ENCODE measurements at regions not wholly inside any gene's neighbourhood (a gene's known extent, or its start where the extent isn't known, plus 50 kb on each side); places are given as distances from the start of the nearest gene placed in this dataset.

DNA sequence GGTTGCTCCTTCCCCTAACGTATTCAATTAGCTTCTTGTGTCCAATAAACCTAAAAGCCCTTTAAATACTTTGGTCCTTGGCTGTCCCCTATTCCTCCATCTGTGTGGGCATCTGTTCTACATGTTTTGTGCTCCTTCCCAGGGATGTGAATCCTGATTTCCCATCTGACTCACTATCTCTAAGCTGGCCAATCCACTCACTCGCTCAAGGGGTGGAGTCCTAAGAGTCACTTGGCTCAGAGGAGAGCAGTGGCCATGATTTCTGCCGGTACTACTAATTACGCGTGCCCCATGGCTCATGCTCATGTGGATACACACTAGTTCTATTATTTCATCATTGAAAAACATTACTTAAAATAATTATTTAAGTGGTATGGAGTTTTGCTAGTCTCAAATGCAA is 89.6 kb downstream of the TAF11L14 start:
- Mint-ChIP-seq H3K4me3 (no peak overlapping the region), H3K9me3 (no peaks in the 10 kb centered on the region; the same call in 1 of the 2 replicates), H3K27ac (no peak overlapping the region), H3K4me1 (ENCODE audit: low read depth) (no peaks in the 10 kb centered on the region), H3K27me3 (ENCODE audit: insufficient read depth) (0 out of 2 replicates have a peak, but pooled peaks cover 2% of the 10 kb centered on the region), H3K36me3 (ENCODE audit: low read depth) (no peaks in the 10 kb centered on the region)
- TF ChIP-seq, protein P1, sequence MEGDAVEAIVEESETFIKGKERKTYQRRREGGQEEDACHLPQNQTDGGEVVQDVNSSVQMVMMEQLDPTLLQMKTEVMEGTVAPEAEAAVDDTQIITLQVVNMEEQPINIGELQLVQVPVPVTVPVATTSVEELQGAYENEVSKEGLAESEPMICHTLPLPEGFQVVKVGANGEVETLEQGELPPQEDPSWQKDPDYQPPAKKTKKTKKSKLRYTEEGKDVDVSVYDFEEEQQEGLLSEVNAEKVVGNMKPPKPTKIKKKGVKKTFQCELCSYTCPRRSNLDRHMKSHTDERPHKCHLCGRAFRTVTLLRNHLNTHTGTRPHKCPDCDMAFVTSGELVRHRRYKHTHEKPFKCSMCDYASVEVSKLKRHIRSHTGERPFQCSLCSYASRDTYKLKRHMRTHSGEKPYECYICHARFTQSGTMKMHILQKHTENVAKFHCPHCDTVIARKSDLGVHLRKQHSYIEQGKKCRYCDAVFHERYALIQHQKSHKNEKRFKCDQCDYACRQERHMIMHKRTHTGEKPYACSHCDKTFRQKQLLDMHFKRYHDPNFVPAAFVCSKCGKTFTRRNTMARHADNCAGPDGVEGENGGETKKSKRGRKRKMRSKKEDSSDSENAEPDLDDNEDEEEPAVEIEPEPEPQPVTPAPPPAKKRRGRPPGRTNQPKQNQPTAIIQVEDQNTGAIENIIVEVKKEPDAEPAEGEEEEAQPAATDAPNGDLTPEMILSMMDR (IDR thresholded peaks at IDR 0.05): no peak
- no peak for DNase-seq

DNA sequence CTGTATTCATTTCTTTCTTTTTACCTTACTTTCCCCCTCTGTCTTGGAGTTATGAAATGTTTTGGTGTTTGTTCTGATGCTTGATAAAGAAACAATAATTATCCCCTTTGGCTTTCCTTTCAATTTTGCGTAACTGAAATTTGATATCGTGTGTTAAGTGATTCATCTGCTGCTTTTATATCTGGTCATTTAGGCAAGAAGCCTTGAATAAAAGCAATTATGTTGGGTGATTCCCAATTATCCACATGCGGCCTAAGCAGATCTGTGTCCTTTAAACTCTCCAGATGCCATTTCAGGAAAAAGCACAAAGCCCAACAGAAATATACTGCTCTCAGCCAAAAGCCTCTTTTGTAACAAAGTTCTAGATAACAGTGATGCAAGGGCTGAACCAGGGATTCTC is 92.8 kb downstream of the TAF11L14 start:
- DNase-seq: no peak
- H3K36me3 Mint-ChIP-seq (ENCODE audit: low read depth): no peaks in the 10 kb centered on the region
- no peaks in the 10 kb centered on the region for H3K4me1 Mint-ChIP-seq (ENCODE audit: low read depth)
- TF ChIP-seq, protein P1 (IDR thresholded peaks at IDR 0.05): no peak
- H3K4me3 Mint-ChIP-seq: no peak overlapping the region
- no peaks in the 10 kb centered on the region for H3K27me3 Mint-ChIP-seq (ENCODE audit: insufficient read depth)
- no peak overlapping the region for H3K27ac Mint-ChIP-seq
- H3K9me3 Mint-ChIP-seq: no peaks in the 10 kb centered on the region

DNA sequence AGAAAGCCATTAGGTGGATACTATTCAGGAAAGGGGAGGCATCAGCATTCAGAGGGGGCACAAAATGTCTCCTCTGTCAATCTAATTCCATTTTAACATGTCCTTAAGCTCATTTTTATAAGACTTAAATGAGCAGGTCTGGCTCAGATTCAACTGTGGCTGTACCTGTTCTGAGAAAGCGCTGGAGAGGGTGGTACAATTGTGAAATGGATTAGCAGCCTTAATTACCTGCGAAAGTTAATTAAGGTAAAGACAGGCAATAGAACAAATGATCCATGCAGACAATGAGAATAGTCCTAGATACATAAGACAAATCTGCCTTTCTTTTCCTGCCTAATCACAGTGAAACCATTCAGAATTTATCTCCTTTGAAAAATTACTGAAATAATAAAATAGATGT is 96.2 kb downstream of the TAF11L14 start:
- TF ChIP-seq, protein P1 (IDR thresholded peaks at IDR 0.05): no peak
- Mint-ChIP-seq H3K27ac (no peak overlapping the region), H3K9me3 (no peaks in the 10 kb centered on the region; the same call in 1 of the 2 replicates), H3K36me3 (ENCODE audit: low read depth) (no peaks in the 10 kb centered on the region), H3K4me1 (ENCODE audit: low read depth) (no peaks in the 10 kb centered on the region), H3K4me3 (no peak overlapping the region), H3K27me3 (ENCODE audit: insufficient read depth) (no peaks in the 10 kb centered on the region)
- DNase-seq: no peak

DNA sequence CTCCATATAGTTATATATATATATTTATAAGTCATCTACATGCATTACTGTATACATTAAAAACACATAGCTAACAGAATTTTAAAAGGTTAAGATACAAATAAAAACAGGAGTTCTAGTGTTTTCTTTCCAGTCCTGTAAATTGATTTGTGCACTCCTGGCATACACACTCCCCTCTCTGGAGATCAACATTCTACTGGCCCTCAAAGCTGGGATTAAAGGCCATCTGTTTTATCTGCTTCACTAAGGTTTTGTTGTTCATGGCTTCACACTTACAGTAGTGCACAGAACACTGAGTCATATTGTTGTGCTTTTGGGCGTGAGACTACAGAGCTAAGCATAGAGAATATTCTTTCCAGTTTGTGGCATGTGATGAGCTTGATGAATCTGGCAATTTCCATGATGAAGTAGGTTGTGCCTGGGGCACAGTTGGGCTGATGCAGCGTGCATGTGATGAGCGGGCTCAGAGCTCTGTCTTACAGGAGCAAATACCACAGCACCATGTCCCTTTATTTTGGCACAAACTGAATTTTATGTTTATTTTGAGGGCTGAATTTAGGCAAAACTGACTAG is 98.2 kb downstream of the TAF11L14 start:
- TF ChIP-seq, protein P1 (IDR thresholded peaks at IDR 0.05): no peak
- no peak for DNase-seq
- Mint-ChIP-seq H3K36me3 (ENCODE audit: low read depth) (no peaks in the 10 kb centered on the region), H3K4me3 (no peak overlapping the region), H3K27ac (no peak overlapping the region), H3K9me3 (peaks cover 4% of the 10 kb centered on the region; the same call in 1 of the 2 replicates), H3K4me1 (ENCODE audit: low read depth) (no peaks in the 10 kb centered on the region), H3K27me3 (ENCODE audit: insufficient read depth) (no peaks in the 10 kb centered on the region)

DNA sequence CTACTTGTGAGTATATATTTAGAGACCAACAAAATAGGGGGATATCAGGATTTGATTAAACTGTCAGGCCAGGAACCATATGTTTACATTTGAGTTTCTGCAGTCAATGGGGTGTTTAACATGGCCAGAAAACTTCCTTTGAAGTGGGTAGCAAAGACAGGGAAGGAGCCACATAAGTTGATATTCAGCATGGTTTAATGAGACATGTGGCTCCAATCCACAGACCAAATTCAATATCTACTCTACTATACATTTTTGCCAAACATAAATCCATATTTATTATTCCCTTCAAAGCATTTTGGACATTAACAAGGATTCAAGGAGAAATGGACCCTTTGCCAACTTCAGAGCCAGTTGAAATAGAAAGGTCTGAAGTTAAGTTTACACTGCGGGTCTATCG is 99.8 kb downstream of the TAF11L14 start:
- no peak overlapping the region for H3K27ac Mint-ChIP-seq
- no peaks in the 10 kb centered on the region for H3K27me3 Mint-ChIP-seq (ENCODE audit: insufficient read depth)
- H3K9me3 Mint-ChIP-seq: peaks cover 4% of the 10 kb centered on the region; the same call in 1 of the 2 replicates
- TF ChIP-seq, protein P1 (IDR thresholded peaks at IDR 0.05): no peak
- H3K4me1 Mint-ChIP-seq (ENCODE audit: low read depth): no peaks in the 10 kb centered on the region
- no peak for DNase-seq
- H3K36me3 Mint-ChIP-seq (ENCODE audit: low read depth): no peaks in the 10 kb centered on the region
- no peak overlapping the region for H3K4me3 Mint-ChIP-seq
